MG63 (cell line): ENCODE measurements at regions not wholly inside any gene's neighbourhood (a gene's known extent, or its start where the extent isn't known, plus 50 kb on each side); places are given as distances from the start of the nearest gene placed in this dataset.
"Not testable (repeated sequence)": the region's sequence is repeated elsewhere in the genome, so short reads cannot be mapped to it uniquely, and the experiment has no call there.

Experiments used
- DNase-seq: peaks from one replicate; pipeline ENCODE4 v3.0.0-alpha.2; 2020
- H3K27me3 ChIP-seq: fragments of 250-450 bp; sonication (Bioruptor Pico); 2 replicates; pipeline ENCODE4 v1.5.1; 2020; ENCODE audit warnings: mild to moderate bottlenecking, moderate library complexity
- H3K36me3 ChIP-seq: fragments of 250-450 bp; sonication (Bioruptor Pico); 2 replicates; pipeline ENCODE4 v1.5.1; 2020; ENCODE audit warnings: mild to moderate bottlenecking, moderate library complexity
- H3K4me3 ChIP-seq: fragments of 250-450 bp; sonication (Bioruptor Pico); 2 replicates; pipeline ENCODE4 v1.5.1; 2020; ENCODE audit warnings: mild to moderate bottlenecking, moderate library complexity
- H3K9me3 ChIP-seq: fragments of 250-450 bp; sonication (Bioruptor Pico); 2 replicates; pipeline ENCODE4 v1.5.1; 2020; ENCODE audit warnings: mild to moderate bottlenecking, moderate library complexity

DNA sequence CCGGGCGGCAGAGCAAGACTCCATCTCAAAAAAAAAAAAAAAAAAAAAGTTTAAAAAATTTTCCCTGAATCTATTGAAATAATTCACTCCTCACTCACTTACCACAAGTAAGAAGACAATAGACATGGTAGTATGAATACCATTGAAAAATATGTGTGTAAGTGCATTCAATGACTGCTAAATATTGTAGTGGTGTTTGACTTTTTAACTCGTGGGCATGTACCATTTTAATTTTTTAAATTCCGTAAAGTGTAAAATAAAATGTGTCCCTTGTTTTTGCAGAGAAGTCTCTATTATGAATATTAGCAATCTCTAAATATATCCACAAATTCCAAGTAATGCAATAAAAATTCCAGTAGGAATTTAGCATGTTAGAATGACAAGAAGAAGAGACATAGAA is 134.1 kb downstream of the COPS8 start:
- no peak overlapping the region for H3K4me3 ChIP-seq
- no peaks in the 10 kb centered on the region for H3K36me3 ChIP-seq
- no peaks in the 10 kb centered on the region for H3K9me3 ChIP-seq
- no peak for DNase-seq
- no peaks in the 10 kb centered on the region for H3K27me3 ChIP-seq

DNA sequence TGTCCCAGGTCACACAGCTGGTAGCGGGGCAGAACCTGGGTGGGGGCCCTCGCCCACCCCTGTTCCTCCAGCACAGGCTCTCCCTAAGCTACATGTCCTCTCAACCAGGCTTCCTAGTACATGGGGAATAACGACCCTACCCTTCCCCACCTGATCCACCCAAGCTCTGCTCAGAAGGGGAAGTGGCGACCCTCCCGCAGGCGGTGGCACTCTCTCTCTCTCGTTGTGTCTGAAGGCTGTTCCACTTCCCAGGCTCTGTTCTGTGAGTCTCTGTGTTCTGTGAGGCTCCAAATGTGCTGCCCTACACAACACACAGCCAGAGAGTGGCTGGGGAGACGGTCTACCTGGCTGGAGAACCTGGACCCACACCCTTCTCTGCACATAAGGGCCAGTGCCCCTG is 135.8 kb downstream of the COPS8 start:
- no peaks in the 10 kb centered on the region for H3K27me3 ChIP-seq
- no peak for DNase-seq
- H3K4me3 ChIP-seq, result no peak overlapping the region
- H3K9me3 ChIP-seq, result no peaks in the 10 kb centered on the region
- no peaks in the 10 kb centered on the region for H3K36me3 ChIP-seq

DNA sequence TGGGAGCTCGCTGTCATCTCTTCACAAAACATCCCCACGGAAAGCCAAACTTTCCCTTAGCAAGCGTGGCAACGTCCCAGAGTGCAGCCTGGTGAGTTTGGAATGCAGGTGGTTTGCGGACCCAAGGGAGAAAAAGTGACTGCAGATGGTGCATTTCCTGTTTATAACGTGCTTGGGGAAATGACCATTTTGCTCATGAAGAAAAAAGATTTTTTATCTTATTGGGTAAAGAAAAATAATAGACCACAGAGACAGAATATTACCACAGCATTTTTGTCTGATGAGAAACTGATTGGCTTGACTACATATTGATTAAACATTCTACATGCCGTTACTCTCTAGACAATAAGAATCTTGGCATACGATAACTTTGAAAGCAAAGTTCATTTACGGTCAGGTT is 136.5 kb downstream of the COPS8 start:
- H3K4me3 ChIP-seq, result no peak overlapping the region
- no peaks in the 10 kb centered on the region for H3K9me3 ChIP-seq
- no peaks in the 10 kb centered on the region for H3K36me3 ChIP-seq
- peak; percentile 91 for DNase-seq
- H3K27me3 ChIP-seq, result no peaks in the 10 kb centered on the region

DNA sequence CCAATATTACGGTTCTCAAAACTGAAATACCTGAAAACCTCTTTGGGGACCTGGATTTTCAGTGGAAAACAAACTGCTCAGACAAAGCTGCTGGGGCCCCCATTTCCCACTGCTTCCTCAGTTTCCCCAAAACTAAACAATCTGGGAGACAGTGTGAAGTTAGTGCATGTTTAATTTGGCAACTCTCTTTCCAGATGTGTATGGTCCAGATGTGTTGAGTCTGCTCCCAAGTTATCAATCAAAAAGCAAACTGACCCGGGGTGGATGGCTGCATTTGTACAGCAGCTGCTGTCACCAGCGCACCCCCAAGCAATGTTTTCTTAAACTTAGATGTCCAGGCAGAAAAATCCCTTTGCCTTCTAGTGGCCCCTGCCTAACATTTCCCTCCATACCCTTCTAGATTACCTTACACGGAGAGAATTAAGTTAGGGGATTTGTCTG is 136.9 kb downstream of the COPS8 start:
- no peaks in the 10 kb centered on the region for H3K27me3 ChIP-seq
- DNase-seq, result peak; percentile 43
- H3K36me3 ChIP-seq, result no peaks in the 10 kb centered on the region
- no peak overlapping the region for H3K4me3 ChIP-seq
- H3K9me3 ChIP-seq, result no peaks in the 10 kb centered on the region

DNA sequence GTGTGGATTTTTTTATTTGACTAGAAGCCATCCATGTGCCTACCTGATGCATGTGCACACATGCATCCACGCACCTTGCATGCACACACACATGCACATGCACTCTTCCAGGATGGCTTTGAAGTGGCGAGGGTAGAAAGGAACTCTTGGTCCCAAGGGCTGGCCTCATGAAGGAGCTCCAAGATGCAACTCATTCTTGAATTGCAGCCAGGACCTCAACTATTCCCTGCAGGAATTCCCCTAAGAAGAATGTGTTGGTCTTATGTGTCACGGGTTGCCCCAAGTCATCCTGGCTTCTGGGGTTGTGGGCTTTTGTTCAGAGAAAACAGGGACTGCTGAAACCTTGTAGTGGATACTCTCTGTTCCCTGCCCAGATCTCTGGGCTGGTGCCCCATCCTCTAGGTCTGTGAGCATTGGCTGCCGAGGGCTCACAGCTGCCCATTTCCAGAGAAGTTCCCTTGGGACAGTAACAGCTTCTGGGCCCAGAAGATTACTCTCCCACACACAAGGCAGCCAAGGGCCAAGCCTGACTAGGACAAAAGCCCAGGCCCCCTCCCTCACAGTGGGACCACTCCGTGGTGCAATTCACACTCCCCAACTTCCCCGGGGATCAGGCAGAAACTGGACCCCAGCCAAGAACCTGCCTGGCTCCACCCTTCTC is 137.6 kb downstream of the COPS8 start:
- H3K36me3 ChIP-seq, result no peaks in the 10 kb centered on the region
- H3K4me3 ChIP-seq, result no peak overlapping the region
- H3K27me3 ChIP-seq, result no peaks in the 10 kb centered on the region
- H3K9me3 ChIP-seq, result no peaks in the 10 kb centered on the region
- DNase-seq, result peak; percentile 98

DNA sequence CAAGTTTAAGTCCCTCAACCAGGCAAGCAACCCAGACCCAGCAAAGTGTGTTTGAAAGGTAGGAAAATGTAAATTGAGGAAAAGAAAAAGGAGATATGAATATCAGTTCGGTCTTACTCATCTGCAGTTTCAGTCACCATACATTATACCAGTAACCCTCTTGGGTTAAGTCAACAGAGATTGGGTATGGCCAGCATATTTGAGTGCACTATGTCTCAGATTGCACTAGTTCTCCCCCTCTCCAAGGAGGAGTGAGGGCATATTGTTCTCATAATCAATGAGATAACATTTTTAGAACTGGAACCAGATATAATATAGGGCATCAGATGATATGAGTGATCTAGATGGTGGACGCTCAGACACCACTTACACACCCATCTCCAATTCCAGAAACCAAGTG is 141.5 kb downstream of the COPS8 start:
- H3K4me3 ChIP-seq, result no peak overlapping the region
- no peaks in the 10 kb centered on the region for H3K27me3 ChIP-seq
- DNase-seq, result no peak
- no peaks in the 10 kb centered on the region for H3K9me3 ChIP-seq
- H3K36me3 ChIP-seq, result no peaks in the 10 kb centered on the region

DNA sequence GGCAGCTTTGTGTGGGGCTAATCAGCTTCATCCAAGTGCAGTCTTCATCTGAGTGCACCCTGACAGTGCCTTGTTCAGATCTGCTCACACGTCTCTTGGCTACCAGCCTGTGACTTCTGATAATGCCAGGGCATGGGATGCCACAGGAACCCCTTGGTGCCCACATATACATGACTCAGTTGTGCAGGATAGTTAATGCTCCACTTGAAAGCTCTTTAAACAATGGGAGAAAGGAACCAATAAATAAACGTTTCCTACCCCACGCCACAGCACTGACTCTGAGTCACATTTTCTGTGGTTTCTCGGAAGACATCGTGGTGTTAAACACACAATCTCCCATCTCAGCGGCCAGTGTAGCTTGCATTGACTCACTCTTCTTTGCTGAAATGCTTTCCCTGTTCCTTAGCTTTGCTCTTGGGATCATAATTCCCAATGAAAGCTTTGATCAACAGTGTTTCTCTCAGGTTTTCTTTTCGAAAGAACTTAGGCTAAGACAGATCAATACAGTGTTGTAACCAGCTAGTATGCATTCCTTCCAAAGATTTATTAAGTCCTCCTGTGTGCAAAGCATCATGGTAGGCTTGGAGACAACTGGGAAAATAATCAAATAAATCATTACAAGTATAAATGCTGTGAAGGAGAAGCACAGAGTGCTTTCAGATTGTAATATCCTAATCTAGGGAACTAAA is 142.0 kb downstream of the COPS8 start:
- H3K9me3 ChIP-seq, result no peaks in the 10 kb centered on the region
- H3K36me3 ChIP-seq, result no peaks in the 10 kb centered on the region
- H3K27me3 ChIP-seq, result no peaks in the 10 kb centered on the region
- H3K4me3 ChIP-seq, result no peak overlapping the region
- DNase-seq, result peak; percentile 91

DNA sequence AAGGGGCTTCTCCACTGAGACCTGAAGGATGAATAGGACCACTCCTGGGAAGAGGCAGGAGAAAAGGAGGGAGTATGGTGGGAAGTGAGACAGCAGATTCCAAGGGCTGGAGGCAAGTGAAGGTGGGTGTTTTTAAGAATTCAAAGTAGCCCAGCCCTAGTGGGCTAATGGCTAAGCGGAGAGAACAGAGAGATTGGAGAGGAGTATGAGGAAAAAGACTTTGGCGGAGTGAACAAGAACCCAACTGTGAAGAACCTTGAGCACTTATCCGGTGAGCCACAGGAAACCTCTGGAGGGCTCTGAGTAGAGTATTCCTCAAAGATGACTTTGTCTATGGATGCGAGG is 142.6 kb downstream of the COPS8 start:
- Histone ChIP-seq H3K36me3 (no peaks in the 10 kb centered on the region), H3K4me3 (no peak overlapping the region), H3K27me3 (no peaks in the 10 kb centered on the region), H3K9me3 (no peaks in the 10 kb centered on the region)
- DNase-seq, result no peak

DNA sequence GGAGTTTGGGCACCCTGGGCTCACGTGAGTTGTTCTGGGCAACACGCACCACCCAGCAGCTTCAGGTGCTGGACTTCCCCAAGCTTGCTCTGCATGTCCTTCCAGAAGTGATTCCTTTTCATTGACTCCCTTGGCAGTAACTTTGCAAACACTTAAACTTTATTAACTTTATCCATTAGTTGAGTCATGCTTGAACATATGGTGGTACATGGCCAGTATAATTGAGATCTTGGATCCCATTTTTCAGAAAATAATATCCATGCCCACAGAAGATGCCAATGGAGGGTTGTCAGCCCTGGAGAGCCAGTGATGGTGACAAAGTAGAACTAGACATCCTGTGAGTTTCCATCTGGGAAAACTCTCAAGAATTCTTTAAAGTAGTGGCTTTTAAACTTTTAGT is 144.2 kb downstream of the COPS8 start:
- H3K36me3 ChIP-seq, result no peaks in the 10 kb centered on the region
- DNase-seq, result peak; percentile 84
- no peaks in the 10 kb centered on the region for H3K9me3 ChIP-seq

DNA sequence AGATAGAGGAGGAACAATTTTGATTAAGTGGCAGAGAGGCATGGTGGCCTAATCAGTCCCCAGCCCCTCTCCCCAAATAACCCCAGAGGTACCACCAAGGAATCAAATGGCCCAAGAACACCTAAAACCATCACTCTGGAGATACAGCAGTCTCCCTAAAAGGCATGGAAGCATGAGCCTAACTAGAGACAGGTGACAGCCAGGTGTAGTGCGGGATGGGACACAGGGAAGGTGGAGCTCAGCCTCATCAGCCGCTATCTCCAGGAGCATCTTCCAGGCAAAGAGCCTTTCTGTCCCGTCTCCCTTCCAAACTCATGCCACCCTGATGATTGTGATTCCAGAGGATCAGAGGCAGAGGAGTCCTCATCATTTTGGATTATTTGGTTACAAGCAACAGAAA is 144.7 kb downstream of the COPS8 start:
- H3K36me3 ChIP-seq, result no peaks in the 10 kb centered on the region
- H3K9me3 ChIP-seq, result no peaks in the 10 kb centered on the region
- no peak for DNase-seq

More for the DNA sequence above, 144.2 kb downstream of the COPS8 start:
- Histone ChIP-seq H3K4me3 (no peak overlapping the region), H3K27me3 (no peaks in the 10 kb centered on the region)

DNA sequence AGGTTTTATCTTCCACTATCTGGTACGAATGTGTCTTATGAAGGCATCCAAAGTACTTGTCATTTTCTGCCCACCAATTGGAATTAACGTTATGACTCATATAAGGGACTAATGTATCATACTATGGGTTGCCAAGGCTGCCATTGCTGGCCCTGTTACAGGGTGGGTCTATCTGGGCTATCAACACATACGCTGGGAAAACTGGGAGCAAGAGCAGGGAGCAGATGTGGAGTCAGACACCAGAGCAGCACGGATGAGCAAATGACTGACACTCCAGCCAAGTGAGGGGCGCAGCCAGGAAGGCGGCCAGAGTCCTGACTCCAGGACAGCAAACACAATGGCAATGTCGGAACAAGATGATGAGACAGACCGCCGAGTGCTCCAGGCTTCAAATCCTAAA is 145.9 kb downstream of the COPS8 start:
- DNase-seq, result peak; percentile 78
- Histone ChIP-seq H3K36me3 (no peaks in the 10 kb centered on the region), H3K4me3 (no peak overlapping the region), H3K27me3 (no peaks in the 10 kb centered on the region), H3K9me3 (no peaks in the 10 kb centered on the region)

More for the DNA sequence above, 144.7 kb downstream of the COPS8 start:
- no peaks in the 10 kb centered on the region for H3K27me3 ChIP-seq
- no peak overlapping the region for H3K4me3 ChIP-seq

DNA sequence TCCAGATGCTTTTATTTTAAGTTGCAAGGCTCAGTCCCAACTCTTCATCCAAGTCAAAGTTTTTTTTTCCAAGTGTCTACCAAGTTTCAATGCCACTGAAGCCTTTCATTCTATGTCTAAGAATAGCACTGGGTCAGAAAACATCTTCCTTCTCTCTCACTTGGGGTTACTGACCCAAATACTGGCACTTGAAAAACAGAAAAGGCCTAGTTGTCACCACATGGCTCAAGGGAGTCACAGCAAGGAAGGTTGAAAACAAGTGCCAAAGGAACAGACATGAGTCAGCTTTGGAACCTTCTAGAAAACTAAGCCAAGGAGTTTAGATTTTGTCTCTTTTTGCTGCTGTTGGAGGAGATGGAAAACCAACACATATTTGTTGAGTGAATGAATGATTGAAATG is 146.5 kb downstream of the COPS8 start:
- Histone ChIP-seq H3K4me3 (no peak overlapping the region), H3K36me3 (no peaks in the 10 kb centered on the region), H3K27me3 (no peaks in the 10 kb centered on the region), H3K9me3 (no peaks in the 10 kb centered on the region)
- no peak for DNase-seq

DNA sequence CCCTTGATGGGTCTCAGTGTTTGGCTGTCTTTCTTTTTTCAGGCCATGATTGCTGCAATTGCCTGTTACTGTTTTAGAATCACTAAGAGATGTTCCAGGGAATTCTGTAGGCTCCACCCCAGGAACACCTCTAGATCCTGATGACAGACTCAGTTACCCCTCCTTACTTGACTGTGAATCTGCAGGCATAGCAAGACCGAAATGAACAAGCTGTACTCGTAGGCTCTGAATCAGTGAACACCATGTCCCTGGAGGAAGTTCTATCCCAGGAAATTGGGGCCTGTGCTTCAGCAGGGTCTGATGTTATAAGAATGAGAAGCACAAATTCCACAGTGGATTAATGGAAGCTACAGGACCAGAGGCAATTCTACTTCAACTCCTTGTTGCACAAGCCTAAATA is 148.6 kb downstream of the COPS8 start:
- Histone ChIP-seq H3K4me3 (no peak overlapping the region), H3K27me3 (no peaks in the 10 kb centered on the region), H3K9me3 (no peaks in the 10 kb centered on the region), H3K36me3 (no peaks in the 10 kb centered on the region)
- no peak for DNase-seq

DNA sequence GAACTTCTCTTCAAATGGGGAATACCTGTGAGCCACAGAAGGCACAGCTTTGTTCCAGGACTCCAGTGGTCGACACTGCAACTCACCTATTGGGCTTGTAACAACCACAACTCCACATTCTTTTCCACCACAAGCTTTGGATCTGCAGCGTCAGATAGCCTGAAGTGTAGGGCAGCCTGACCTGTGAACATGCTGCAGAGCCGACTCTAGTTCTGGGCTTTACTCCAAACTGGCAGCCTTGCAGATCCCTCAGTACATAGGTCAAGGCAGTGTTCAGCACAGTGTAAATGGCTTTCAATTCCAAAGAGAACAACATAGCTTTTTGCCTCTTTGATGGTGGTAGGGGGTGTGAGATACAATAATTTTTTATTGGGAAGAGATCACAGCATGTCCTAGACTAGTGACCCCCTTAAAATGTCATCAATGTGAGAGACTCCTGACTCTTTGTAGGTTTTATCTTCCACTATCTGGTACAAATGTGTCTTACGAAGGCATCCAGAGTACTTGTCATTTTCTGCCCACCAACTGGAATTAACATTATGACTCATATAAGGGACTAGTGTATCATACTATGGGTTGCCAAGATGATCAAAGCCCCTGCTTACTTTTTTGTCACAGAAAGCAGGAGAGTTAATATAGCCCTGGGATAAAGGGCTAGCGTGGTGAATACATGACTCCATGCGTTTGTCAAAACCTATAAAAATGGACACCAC is 149.8 kb downstream of the COPS8 start:
- Histone ChIP-seq H3K27me3 (no peaks in the 10 kb centered on the region), H3K9me3 (no peaks in the 10 kb centered on the region), H3K36me3 (no peaks in the 10 kb centered on the region), H3K4me3 (no peak overlapping the region)
- peak; percentile 93 for DNase-seq

DNA sequence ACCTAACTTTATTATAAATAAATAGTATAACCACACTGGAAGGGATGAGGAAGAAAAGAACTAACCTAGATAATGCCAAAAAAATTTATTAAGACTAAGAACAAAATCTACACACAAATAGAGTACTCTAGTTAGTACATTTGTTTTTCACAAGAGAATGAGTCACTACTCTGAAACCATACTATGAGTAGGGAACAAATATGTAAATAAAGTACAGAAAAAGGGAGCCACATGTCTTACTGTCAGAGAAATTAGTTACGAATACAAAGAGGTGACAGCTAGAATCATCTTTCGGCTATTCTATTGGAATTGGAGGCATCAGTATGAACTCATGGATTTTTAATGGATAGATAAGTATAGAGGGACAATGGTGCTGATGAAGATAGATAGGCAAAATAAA is 150.5 kb downstream of the COPS8 start:
- no peaks in the 10 kb centered on the region for H3K27me3 ChIP-seq
- H3K9me3 ChIP-seq, result peaks cover under 1% of the 10 kb centered on the region; the same call in 1 of the 2 replicates
- no peak overlapping the region for H3K4me3 ChIP-seq
- no peaks in the 10 kb centered on the region for H3K36me3 ChIP-seq
- DNase-seq, result no peak

DNA sequence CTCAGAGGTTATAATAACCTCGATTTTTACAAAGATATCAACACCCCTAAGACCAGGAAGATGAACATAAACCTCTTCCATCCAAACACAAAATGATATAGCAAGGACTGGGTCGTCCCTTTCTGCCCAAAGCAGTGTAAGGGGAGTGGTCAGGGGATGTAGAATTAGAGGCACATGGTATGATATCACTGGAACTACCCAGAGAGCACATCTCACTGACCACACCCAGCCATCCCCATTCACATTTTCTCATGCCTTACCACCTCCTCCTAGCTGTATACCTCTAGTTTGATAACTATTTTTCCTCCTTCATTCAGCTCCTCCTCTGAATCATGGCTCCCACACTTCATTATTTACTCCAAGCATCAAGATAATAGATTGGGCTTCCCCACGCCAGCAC is 152.6 kb downstream of the COPS8 start:
- no peaks in the 10 kb centered on the region for H3K27me3 ChIP-seq
- peaks cover 15% of the 10 kb centered on the region for H3K9me3 ChIP-seq
- no peak overlapping the region for H3K4me3 ChIP-seq
- DNase-seq, result no peak
- no peaks in the 10 kb centered on the region; the same call in 1 of the 2 replicates for H3K36me3 ChIP-seq

DNA sequence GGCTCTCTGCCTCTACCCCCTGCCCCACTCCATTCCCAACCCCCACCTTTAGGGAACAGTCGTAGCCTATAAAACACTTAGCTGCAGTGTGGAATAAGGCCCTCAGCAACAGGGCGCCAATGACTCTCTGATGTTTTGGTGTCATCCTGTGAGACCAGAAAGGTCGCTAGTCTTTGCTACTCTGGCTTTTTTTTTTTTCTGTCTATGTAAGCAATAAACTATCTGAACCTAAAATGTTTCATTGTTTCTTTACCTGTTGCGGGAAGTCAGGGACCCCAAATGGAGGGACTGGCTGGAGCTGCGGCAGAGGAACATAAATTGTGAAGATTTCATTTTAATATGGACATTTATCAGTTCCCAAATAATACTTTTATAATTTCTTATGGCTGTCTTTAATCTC is 154.6 kb downstream of the COPS8 start:
- Histone ChIP-seq H3K27me3 (no peaks in the 10 kb centered on the region), H3K36me3 (no peaks in the 10 kb centered on the region; the same call in 1 of the 2 replicates), H3K4me3 (no peak overlapping the region), H3K9me3 (peaks cover 16% of the 10 kb centered on the region)
- no peak for DNase-seq

DNA sequence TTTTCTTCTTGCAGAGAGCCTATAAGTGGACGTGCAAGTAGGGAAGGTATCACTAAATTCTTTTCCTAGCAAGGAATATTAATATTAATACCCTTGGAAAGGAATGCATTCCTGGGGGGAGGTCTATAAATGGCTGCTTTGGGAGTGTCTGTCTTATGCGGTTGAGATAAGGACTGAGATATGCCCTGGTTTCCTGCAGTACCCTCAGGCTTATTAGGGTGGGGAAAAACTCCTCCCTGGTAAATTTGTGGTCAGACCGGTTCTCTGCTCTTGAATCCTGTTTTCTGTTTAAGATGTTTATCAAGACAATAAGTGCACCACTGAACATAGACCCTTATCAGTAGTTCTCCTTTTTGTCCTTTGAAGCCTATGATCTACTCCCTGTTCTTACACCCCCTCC is 155.2 kb downstream of the COPS8 start:
- not testable (repeated sequence) for DNase-seq, H3K36me3 ChIP-seq, H3K4me3 ChIP-seq, H3K27me3 ChIP-seq
- peaks cover 16% of the 10 kb centered on the region for H3K9me3 ChIP-seq
